ENCODE measurements at regions not wholly inside any gene's neighbourhood (a gene's known extent, or its start where the extent isn't known, plus 50 kb on each side); places are given as distances from the start of the nearest gene placed in this dataset.
A peak's percentile ranks its signal among the peaks of the same experiment; 100 is the strongest.

- Histone ChIP-seq H3K27me3 (ENCODE audit: insufficient read depth in 3 of 3, low read length in 2 of 3) (no peaks in the 10 kb centered on the region), H3K4me1 (peaks cover 9% of the 10 kb centered on the region), H3K9me3 (no peaks in the 10 kb centered on the region), H3K36me3 (ENCODE audit: insufficient read depth in 1 of 2, low read depth in 1 of 2) (no peaks in the 10 kb centered on the region), H3K27ac (no peak overlapping the region), H3K4me3 (no peak overlapping the region)
- no peak for ATAC-seq
- 91 to 96% (median 93%) methylated on average over 4 of the region's 4 CpGs for WGBS, 3 donors
- intact Hi-C loops (cut with DNase I): no loop called here
- no peak for DNase-seq
- no peak for TF ChIP-seq CTCF (IDR thresholded peaks at IDR 0.05)
These were observed 154.7 kb downstream of the ZDHHC21 start for GRCh38 chr9:14538526-14538925.

GRCh38 chr9:14535161-14535955 is 157.9 kb downstream of the ZDHHC21 start:
- Histone ChIP-seq H3K4me1 (peaks cover 9% of the 10 kb centered on the region), H3K4me3 (peak overlapping the region; percentile 43), H3K27ac (no peak overlapping the region), H3K36me3 (ENCODE audit: insufficient read depth in 1 of 2, low read depth in 1 of 2) (no peaks in the 10 kb centered on the region), H3K9me3 (no peaks in the 10 kb centered on the region), H3K27me3 (ENCODE audit: insufficient read depth in 3 of 3, low read length in 2 of 3) (no peaks in the 10 kb centered on the region)
- intact Hi-C loops (cut with DNase I): no loop called here
- DNase-seq (peak in 1 of 2 donors; percentile 48), ATAC-seq (peak; percentile 30 to 63 (median 47))
- TF ChIP-seq CTCF (IDR thresholded peaks at IDR 0.05): no peak
- WGBS, 3 donors: 17 to 26% (median 24%) methylated on average over 12 of the region's 12 CpGs

GRCh38 chr9:14533867-14534640 is 159.2 kb downstream of the ZDHHC21 start:
- no peak overlapping the region for H3K27ac ChIP-seq
- ATAC-seq (no peak), DNase-seq (peak in 1 of 2 donors; percentile 45)
- peaks cover 11% of the 10 kb centered on the region for H3K4me1 ChIP-seq
- no peak overlapping the region for H3K4me3 ChIP-seq
- no peak for TF ChIP-seq CTCF (IDR thresholded peaks at IDR 0.05)
- WGBS, 3 donors: 67 to 73% (median 68%) methylated on average over 20 of the region's 20 CpGs
- no peaks in the 10 kb centered on the region for H3K9me3 ChIP-seq
- no peaks in the 10 kb centered on the region for H3K36me3 ChIP-seq (ENCODE audit: insufficient read depth in 1 of 2, low read depth in 1 of 2)
- intact Hi-C loops (cut with DNase I): no loop called here
- no peaks in the 10 kb centered on the region for H3K27me3 ChIP-seq (ENCODE audit: insufficient read depth in 3 of 3, low read length in 2 of 3)

DNA sequence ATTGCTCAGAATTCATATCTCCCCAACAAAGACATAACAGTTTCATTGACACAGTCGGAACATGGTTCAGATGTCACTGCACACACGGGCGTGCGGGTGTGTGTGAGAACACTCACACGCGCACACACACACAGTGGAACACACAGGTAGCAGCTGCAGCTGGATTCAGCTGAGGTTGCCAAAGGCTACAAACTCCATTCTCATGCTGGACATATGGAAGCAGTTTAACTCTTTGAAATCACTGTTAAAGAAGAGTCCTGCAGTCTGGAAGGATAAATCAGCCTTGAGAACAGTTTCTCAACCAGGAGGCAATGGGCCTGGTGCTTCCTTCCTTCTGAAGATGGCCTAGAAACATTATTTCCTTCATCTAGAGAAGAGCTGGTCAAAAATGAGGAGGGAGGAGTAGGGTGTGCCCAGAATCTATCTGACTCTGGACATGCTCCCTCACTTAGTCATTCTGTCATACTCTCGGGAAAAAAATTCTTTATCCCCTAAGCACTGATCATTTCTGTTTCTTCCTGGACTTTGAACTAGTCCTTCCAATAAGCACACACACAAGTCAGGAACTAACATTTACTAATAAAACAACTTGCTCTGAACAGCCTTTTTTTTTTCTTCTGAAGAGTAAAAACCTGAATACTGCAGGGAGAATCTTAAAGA is 160.6 kb downstream of the ZDHHC21 start:
- TF ChIP-seq CTCF (IDR thresholded peaks at IDR 0.05): no peak
- ATAC-seq: no peak
- intact Hi-C loops (cut with DNase I): no loop called here
- Histone ChIP-seq H3K4me3 (no peak overlapping the region), H3K27me3 (ENCODE audit: insufficient read depth in 3 of 3, low read length in 2 of 3) (no peaks in the 10 kb centered on the region), H3K27ac (no peak overlapping the region), H3K9me3 (no peaks in the 10 kb centered on the region), H3K36me3 (ENCODE audit: insufficient read depth in 1 of 2, low read depth in 1 of 2) (no peaks in the 10 kb centered on the region), H3K4me1 (peaks cover 21% of the 10 kb centered on the region)
- DNase-seq: no peak
- WGBS, 3 donors: 73 to 85% (median 81%) methylated on average over 7 of the region's 7 CpGs

Data from psoas muscle (tissue), 7 donors.